ENCODE measurements at regions not wholly inside any gene's neighbourhood (a gene's known extent, or its start where the extent isn't known, plus 50 kb on each side); places are given as distances from the start of the nearest gene placed in this dataset.

DNA sequence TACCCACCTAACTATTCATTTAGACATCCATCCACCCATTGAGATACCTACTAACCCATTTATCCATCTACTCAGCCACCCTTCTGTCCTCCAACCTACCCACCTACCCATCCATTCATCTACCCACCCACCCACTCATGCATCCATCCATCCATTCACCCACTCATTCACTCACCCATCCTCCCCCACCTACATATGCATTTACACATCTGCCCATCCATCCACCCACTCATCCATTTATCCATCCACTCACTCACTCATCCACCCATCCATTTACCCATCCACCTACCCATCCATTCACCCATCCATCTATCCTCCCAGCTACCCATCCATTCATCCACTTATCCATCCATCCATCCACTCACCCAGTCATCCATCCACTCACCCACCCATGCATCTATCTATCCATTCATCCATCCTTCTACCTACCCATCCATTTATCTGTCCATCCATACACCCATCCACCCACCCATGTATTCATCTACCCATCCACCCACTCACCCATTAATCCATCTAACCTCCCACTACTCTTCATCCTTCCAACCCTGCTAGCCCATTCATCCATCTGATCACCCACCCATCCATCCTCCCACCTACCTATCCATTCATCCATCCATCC is 378.7 kb downstream of the CTTN start:
- no peak overlapping the region for H4K5ac ChIP-seq (ENCODE audit: insufficient read length, low read depth, low read length)
- no peak overlapping the region for H2BK15ac ChIP-seq (ENCODE audit: low read depth, low read length)
- H2BK5ac ChIP-seq (ENCODE audit: insufficient read length, low read length), result no peak overlapping the region
- no peak overlapping the region for H3T11ph ChIP-seq (ENCODE audit: low read length)
- Mint-ChIP-seq H3K27ac (no peak overlapping the region), H3K9me3 (peaks cover 0 to 2% of the 10 kb centered on the region in 2 experiments; a peak in 3 of 5 replicates), H3K27me3 (ENCODE audit: low read depth) (0 out of 2 replicates have a peak, but pooled peaks cover 1% of the 10 kb centered on the region), H3K4me1 (peaks cover 9 to 11% of the 10 kb centered on the region in 2 experiments), H3K36me3 (ENCODE audit: insufficient read depth in 1 of 3, low read depth in 3 of 3) (peaks cover 2 to 17% (median 9%) of the 10 kb centered on the region in 3 experiments; a peak in 4 of 7 replicates), H3K4me3 (no peak overlapping the region)
- H3K79me1 ChIP-seq (ENCODE audit: insufficient read depth, low read depth, low read length, poor library complexity, severe bottlenecking), result no peaks in the 10 kb centered on the region
- DNase-seq, result no peak
- no peak overlapping the region for H3K23ac ChIP-seq (ENCODE audit: insufficient read length, low read depth, low read length)
- no peaks in the 10 kb centered on the region for H3K27me3 ChIP-seq (ENCODE audit: insufficient read depth, low read length)
- H4K20me1 ChIP-seq (ENCODE audit: control insufficient read depth, insufficient read depth, insufficient read length), result no peaks in the 10 kb centered on the region
- no peaks in the 10 kb centered on the region for H3K9me3 ChIP-seq (ENCODE audit: control insufficient read depth, low read depth, low read length)
- no peak overlapping the region for H2AK5ac ChIP-seq (ENCODE audit: insufficient read length, low read length)
- no peak overlapping the region for H2BK120ac ChIP-seq (ENCODE audit: low read depth, low read length, poor library complexity, severe bottlenecking)
- no peaks in the 10 kb centered on the region for H3K23me2 ChIP-seq (ENCODE audit: insufficient read length, low read depth, low read length, poor library complexity, severe bottlenecking)
- no peaks in the 10 kb centered on the region for H3K79me2 ChIP-seq (ENCODE audit: insufficient read depth, low read length)
- no peak overlapping the region for H3K27ac ChIP-seq (ENCODE audit: insufficient read length, low read depth, low read length)
- no peak overlapping the region for H3K18ac ChIP-seq (ENCODE audit: insufficient read length, low read depth, low read length)
- H2AFZ ChIP-seq (ENCODE audit: low read length), result no peak overlapping the region
- TF ChIP-seq, protein P1, sequence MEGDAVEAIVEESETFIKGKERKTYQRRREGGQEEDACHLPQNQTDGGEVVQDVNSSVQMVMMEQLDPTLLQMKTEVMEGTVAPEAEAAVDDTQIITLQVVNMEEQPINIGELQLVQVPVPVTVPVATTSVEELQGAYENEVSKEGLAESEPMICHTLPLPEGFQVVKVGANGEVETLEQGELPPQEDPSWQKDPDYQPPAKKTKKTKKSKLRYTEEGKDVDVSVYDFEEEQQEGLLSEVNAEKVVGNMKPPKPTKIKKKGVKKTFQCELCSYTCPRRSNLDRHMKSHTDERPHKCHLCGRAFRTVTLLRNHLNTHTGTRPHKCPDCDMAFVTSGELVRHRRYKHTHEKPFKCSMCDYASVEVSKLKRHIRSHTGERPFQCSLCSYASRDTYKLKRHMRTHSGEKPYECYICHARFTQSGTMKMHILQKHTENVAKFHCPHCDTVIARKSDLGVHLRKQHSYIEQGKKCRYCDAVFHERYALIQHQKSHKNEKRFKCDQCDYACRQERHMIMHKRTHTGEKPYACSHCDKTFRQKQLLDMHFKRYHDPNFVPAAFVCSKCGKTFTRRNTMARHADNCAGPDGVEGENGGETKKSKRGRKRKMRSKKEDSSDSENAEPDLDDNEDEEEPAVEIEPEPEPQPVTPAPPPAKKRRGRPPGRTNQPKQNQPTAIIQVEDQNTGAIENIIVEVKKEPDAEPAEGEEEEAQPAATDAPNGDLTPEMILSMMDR (conservative IDR thresholded peaks at IDR 0.05), result no peak
- H4K8ac ChIP-seq (replicated peaks; ENCODE audit: insufficient read length, low read depth, low read length), result no peak overlapping the region
- H3K4me2 ChIP-seq (ENCODE audit: insufficient read depth, insufficient read length, low read length), result no peak overlapping the region
- no peak overlapping the region for H3K14ac ChIP-seq (ENCODE audit: insufficient read depth, low read length)
- H2BK20ac ChIP-seq (ENCODE audit: low read depth, low read length, poor library complexity, severe bottlenecking), result no peak overlapping the region
- no peak overlapping the region for H2BK12ac ChIP-seq (ENCODE audit: insufficient read length, low read depth, low read length)
- no peak overlapping the region for H3K56ac ChIP-seq (ENCODE audit: insufficient read length, low read depth, low read length)
- H3K9ac ChIP-seq (ENCODE audit: extremely low read depth, insufficient read length, low read length), result no peak overlapping the region
- H4K91ac ChIP-seq (ENCODE audit: insufficient read length, low read depth, low read length), result no peak overlapping the region
- H3K4me1 ChIP-seq (ENCODE audit: insufficient read depth, low read length), result peaks cover 3% of the 10 kb centered on the region; the same call in 1 of the 2 replicates
- H3K4ac ChIP-seq (ENCODE audit: low read depth, low read length), result no peak overlapping the region
